NB4 (cell line): ENCODE measurements at regions not wholly inside any gene's neighbourhood (a gene's known extent, or its start where the extent isn't known, plus 50 kb on each side); places are given as distances from the start of the nearest gene placed in this dataset.

Experiments used
- DNase-seq: peaks from one replicate; pipeline ENCODE4 v3.0.0; 2010; ENCODE audit warnings: low read depth
- H3K4me3 ChIP-seq: one replicate; pipeline ENCODE4 v1.5.1; 2011; ENCODE audit warnings: mild to moderate bottlenecking, low read depth, low read length, moderate library complexity
- MYC ChIP-seq: IDR thresholded peaks from 2 replicates; pipeline ENCODE4 v1.6.1; 2011; ENCODE audit warnings: low read depth, low read length
- POLR2A ChIP-seq: IDR thresholded peaks from 2 replicates; pipeline ENCODE4 v1.6.1; 2011; ENCODE audit warnings: mild to moderate bottlenecking; ENCODE audit not compliant: insufficient read length; ENCODE audit errors: extremely low read depth
- TF ChIP-seq, protein P1 (sequence below): IDR thresholded peaks from 2 replicates; pipeline ENCODE4 v1.6.1; 2011; ENCODE audit warnings: low read depth, low read length
- TF ChIP-seq, protein P2 (sequence below): IDR thresholded peaks from one replicate; pipeline ENCODE4 v1.5.1; 2012; ENCODE audit warnings: low read depth, low read length

DNA sequence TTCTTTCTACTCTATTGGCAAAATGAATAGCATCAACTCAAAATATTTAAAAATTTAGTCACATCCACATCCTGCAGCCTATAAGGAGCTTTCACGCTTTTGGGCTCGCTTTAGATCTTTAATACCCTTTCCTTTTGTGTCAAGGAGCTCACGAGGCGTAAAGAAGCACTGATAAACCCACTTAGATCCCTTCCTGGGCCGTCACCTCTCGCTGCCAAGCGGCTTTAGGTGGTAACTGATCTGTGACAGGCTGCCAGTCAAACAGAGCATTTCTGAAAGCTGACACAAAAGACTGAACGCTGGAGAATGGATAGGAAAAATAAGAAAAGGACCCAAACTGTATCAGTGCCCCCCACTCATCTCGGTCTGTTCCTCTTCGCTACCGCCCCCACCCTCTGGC, 385.7 kb upstream of the MMS22L start:
- TF ChIP-seq, protein P1, sequence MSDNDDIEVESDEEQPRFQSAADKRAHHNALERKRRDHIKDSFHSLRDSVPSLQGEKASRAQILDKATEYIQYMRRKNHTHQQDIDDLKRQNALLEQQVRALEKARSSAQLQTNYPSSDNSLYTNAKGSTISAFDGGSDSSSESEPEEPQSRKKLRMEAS, result no peak
- TF ChIP-seq MYC (no peak), POLR2A (no peak)
- TF ChIP-seq, protein P2, sequence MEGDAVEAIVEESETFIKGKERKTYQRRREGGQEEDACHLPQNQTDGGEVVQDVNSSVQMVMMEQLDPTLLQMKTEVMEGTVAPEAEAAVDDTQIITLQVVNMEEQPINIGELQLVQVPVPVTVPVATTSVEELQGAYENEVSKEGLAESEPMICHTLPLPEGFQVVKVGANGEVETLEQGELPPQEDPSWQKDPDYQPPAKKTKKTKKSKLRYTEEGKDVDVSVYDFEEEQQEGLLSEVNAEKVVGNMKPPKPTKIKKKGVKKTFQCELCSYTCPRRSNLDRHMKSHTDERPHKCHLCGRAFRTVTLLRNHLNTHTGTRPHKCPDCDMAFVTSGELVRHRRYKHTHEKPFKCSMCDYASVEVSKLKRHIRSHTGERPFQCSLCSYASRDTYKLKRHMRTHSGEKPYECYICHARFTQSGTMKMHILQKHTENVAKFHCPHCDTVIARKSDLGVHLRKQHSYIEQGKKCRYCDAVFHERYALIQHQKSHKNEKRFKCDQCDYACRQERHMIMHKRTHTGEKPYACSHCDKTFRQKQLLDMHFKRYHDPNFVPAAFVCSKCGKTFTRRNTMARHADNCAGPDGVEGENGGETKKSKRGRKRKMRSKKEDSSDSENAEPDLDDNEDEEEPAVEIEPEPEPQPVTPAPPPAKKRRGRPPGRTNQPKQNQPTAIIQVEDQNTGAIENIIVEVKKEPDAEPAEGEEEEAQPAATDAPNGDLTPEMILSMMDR, result no peak
- DNase-seq, result no peak
- no peak overlapping the region for H3K4me3 ChIP-seq

DNA sequence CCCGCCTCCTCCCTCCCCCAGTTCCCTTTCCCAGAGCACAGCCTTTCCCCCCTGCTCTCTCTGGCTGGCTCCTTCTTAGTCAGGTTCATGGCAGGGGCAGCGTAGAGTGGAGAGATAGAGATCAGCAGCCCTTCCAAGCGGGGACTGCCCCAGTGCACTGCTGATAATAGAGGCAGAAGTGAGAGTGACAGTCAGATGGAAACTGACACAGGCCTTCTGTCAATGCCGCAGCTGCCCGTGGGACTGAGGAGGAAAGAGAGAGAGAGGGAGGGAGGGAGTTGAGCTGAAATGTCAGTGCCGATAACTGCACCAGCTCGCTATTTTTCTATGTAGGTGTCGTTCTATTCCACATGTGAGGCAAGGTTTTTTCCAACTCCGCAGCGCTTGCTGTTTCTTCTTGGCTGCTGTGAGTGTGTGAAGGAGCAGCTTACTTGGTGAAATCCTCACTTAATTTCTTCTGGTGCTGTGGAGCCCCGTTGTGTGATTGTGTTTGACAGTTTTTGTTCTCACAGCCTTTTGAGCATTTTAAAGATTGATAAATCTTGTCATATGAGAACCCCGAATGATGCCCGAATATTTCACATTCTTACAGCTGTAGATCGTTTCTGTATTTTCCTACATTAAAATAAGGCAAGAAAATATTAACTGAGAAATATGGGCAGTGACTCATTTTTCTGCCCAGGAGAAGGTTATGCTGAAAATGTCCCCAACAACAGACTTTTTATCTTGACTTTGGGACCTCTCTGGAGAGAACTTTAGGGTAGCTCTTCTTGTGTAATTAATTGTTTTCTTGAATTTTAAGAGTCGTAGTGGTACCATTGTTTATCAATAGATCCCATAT, 386.4 kb upstream of the MMS22L start:
- TF ChIP-seq, protein P1, result no peak
- TF ChIP-seq MYC (no peak), POLR2A (no peak)
- TF ChIP-seq, protein P2, result no peak
- no peak for DNase-seq
- H3K4me3 ChIP-seq, result no peak overlapping the region

DNA sequence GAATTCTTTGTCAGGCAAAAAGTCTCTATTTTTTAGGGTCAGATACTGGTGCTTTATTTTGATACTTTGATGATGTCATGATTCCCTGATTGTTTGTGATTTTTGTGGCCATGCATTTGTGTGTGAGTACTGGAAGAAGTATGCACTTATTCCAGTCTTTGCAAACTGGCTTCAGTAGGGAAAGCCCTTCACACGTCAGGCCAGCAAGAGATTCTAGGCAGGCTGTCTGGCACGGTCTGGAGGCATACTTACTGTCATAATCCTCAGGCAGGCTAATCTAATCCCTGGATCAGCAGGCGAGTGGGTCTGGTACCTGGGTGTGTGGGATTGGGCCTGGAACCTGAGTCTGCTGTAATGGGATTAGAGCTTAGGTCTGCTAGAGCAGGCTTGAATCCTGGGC, 391.8 kb upstream of the MMS22L start:
- no peak for DNase-seq
- TF ChIP-seq MYC, result no peak
- no peak overlapping the region for H3K4me3 ChIP-seq

DNA sequence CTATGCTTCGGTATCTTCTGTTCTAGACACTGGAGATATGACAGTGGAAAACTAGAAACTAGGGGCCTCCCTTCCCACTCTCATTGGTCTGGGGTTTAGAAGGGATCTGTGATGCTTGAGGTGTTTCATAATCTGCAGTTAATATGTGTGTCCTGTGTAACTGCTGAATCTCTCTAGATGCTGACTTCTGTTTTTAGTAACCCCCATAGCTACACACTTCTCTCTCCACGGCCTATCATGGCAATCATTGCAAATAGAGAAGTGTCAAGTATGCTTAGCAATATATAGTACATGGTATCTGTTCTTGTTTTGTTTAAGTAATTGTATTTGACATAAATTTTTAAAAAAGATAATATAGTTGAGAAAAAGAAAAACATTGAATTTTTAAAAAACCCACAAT, 394.6 kb upstream of the MMS22L start:
- no peak overlapping the region for H3K4me3 ChIP-seq
- no peak for TF ChIP-seq MYC
- TF ChIP-seq, protein P2, result no peak
- TF ChIP-seq, protein P1, result no peak
- TF ChIP-seq POLR2A, result no peak
- no peak for DNase-seq

DNA sequence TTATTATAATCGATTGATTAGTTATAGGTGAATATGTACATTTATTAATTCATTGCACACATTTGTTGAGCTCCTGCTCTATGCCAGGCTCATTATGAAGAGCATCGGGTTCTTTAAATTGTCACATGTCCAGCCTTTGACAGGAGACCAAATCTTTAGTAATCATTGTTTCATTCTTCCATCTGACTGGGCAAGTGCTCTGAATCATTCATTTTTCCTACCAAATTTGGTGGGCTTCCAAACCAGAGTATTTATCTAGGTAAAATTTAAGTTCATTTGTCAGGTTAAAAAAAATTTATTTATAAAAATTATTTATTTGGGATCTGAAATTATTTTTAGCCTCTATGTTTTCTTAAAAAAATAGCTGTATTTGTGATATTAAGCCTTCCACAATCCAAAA, 404.9 kb upstream of the MMS22L start:
- DNase-seq, result no peak
- TF ChIP-seq, protein P1, result no peak
- TF ChIP-seq MYC (no peak), POLR2A (no peak)
- TF ChIP-seq, protein P2, result no peak
- no peak overlapping the region for H3K4me3 ChIP-seq

DNA sequence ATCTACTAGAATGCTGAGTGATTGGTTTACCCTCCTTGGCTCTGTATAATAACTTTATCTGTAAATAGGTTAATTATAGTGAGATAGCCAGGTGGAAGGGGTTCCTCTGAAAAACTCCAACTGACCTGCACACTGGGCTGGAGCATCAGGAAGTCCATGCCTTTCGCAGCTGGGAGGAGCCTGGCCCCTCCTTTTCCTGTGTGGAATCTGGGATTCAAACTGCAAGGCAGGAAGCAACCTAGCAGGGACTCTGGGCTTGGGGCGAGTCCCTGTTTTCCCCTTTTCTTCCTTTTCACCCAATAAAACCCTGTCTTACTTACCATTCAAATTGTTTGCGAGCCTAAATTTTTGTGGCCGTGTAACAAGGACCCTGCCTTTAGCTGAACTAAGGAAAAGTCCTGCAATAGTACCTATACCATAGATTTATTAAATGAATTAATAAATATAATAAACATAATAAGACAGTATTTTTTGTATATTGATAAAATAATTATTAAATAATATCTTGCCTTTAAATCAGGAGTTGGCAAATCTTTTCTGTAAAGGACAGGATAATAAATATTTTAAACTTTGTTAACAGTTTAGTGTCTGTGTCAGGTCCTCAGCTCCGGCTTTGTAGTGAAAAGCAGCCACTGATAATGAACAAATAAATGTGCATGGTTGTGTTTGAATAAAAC, 406.2 kb upstream of the MMS22L start:
- TF ChIP-seq MYC (no peak), POLR2A (no peak)
- TF ChIP-seq, protein P1, result no peak
- TF ChIP-seq, protein P2, result no peak
- no peak overlapping the region for H3K4me3 ChIP-seq
- DNase-seq, result no peak
